ENCODE measurements at regions not wholly inside any gene's neighbourhood (a gene's known extent, or its start where the extent isn't known, plus 50 kb on each side); places are given as distances from the start of the nearest gene placed in this dataset.
A peak's percentile ranks its signal among the peaks of the same experiment; 100 is the strongest.

GRCh38 chr4:125741825-125742452 is 427.2 kb downstream of the FAT4 start:
- intact Hi-C loops (cut with DNase I, micrococcal nuclease), result no loop called here
- no peak for DNase-seq
- Histone ChIP-seq H3K36me3 (ENCODE audit: low read depth) (no peaks in the 10 kb centered on the region), H3K4me3 (no peak overlapping the region), H3K4me1 (ENCODE audit: low read depth) (no peaks in the 10 kb centered on the region), H3K9me3 (peaks cover 8% of the 10 kb centered on the region)
- TF ChIP-seq CTCF (IDR thresholded peaks at IDR 0.05), result peak; percentile 15
- no peak for ATAC-seq

GRCh38 chr4:125744891-125745364 is 430.2 kb downstream of the FAT4 start:
- no peak for DNase-seq
- no peak for TF ChIP-seq CTCF (IDR thresholded peaks at IDR 0.05)
- intact Hi-C loops (cut with DNase I, micrococcal nuclease), result no loop called here
- Histone ChIP-seq H3K4me3 (no peak overlapping the region), H3K9me3 (peaks cover 8% of the 10 kb centered on the region), H3K36me3 (ENCODE audit: low read depth) (no peaks in the 10 kb centered on the region), H3K4me1 (ENCODE audit: low read depth) (no peaks in the 10 kb centered on the region)
- no peak for ATAC-seq

DNA sequence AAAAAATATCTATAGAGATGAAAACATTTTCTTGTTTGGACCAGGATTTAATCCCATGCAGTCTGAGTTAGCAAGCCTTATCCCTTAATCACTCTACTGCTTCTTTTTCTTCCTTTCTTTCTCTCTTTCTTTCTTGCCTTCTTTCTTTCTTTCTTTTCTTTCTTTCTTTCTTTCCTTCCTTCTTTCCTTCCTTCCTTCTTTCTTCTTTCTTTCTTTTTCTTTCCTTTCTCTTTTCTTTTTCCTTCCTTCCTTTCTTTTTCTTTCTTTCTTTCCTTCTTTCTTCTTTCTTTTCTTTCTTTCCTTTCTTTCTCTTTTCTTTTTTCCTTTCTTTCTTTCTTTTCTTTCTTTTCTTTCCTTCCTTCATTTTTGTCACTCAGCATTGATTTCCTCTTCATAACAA is 434.6 kb downstream of the FAT4 start:
- intact Hi-C loops (cut with DNase I, micrococcal nuclease), result no loop called here
- TF ChIP-seq CTCF (IDR thresholded peaks at IDR 0.05), result no peak
- no peaks in the 10 kb centered on the region for H3K36me3 ChIP-seq (ENCODE audit: low read depth)
- no peak for DNase-seq
- no peak for ATAC-seq
- H3K9me3 ChIP-seq, result peaks cover 8% of the 10 kb centered on the region
- H3K4me3 ChIP-seq, result no peak overlapping the region
- H3K4me1 ChIP-seq (ENCODE audit: low read depth), result no peaks in the 10 kb centered on the region

GRCh38 chr4:125750399-125750798 is 435.6 kb downstream of the FAT4 start:
- no peaks in the 10 kb centered on the region for H3K4me1 ChIP-seq (ENCODE audit: low read depth)
- no peaks in the 10 kb centered on the region for H3K36me3 ChIP-seq (ENCODE audit: low read depth)
- TF ChIP-seq CTCF (IDR thresholded peaks at IDR 0.05), result no peak
- intact Hi-C loops (cut with DNase I, micrococcal nuclease), result no loop called here
- H3K4me3 ChIP-seq, result no peak overlapping the region
- ATAC-seq, result no peak
- no peak for DNase-seq
- no peaks in the 10 kb centered on the region for H3K9me3 ChIP-seq

- ATAC-seq (no peak), DNase-seq (peak in 1 of 3 donors; percentile 7)
- TF ChIP-seq CTCF (IDR thresholded peaks at IDR 0.05), result no peak
- Histone ChIP-seq H3K4me1 (ENCODE audit: low read depth) (no peaks in the 10 kb centered on the region), H3K36me3 (ENCODE audit: low read depth) (no peaks in the 10 kb centered on the region), H3K4me3 (no peak overlapping the region), H3K9me3 (no peaks in the 10 kb centered on the region)
- intact Hi-C loops (cut with DNase I, micrococcal nuclease), result no loop called here
These were observed 436.2 kb downstream of the FAT4 start for GRCh38 chr4:125750828-125751466.
